Osteocyte (in vitro differentiated cells): ENCODE measurements at regions not wholly inside any gene's neighbourhood (a gene's known extent, or its start where the extent isn't known, plus 50 kb on each side); places are given as distances from the start of the nearest gene placed in this dataset.

Source experiments
- DNase-seq: peaks from one replicate; pipeline ENCODE4 v3.0.0; 2021; ENCODE audit warnings: mixed read lengths; ENCODE audit not compliant: unreplicated experiment; ENCODE audit errors: extremely low spot score
- H3K27ac Mint-ChIP-seq: one replicate; pipeline ENCODE4 v1.8.0; 2021; ENCODE audit warnings: mild to moderate bottlenecking, mixed read lengths; ENCODE audit not compliant: unreplicated experiment
- H3K27me3 Mint-ChIP-seq: one replicate; pipeline ENCODE4 v1.8.0; 2021; ENCODE audit warnings: mixed read lengths; ENCODE audit not compliant: unreplicated experiment
- H3K36me3 Mint-ChIP-seq: one replicate; pipeline ENCODE4 v1.8.0; 2021; ENCODE audit warnings: mixed read lengths; ENCODE audit not compliant: unreplicated experiment
- H3K4me1 Mint-ChIP-seq: one replicate; pipeline ENCODE4 v1.8.0; 2021; ENCODE audit warnings: mixed read lengths; ENCODE audit not compliant: unreplicated experiment
- H3K4me3 Mint-ChIP-seq: one replicate; pipeline ENCODE4 v1.8.0; 2021; ENCODE audit warnings: mild to moderate bottlenecking, moderate library complexity, mixed read lengths; ENCODE audit not compliant: unreplicated experiment
- H3K9me3 Mint-ChIP-seq: one replicate; pipeline ENCODE4 v1.8.0; 2021; ENCODE audit warnings: mixed read lengths; ENCODE audit not compliant: unreplicated experiment
- CTCF ChIP-seq: fragments of 200-600 bp; sonication (generic); IDR thresholded peaks from 2 replicates; pipeline ENCODE4 v1.5.0; 2021; ENCODE audit warnings: antibody characterized with exemption, mild to moderate bottlenecking, moderate library complexity

GRCh38 chr3:95084738-95085137, 1021.9 kb downstream of the NSUN3 start:
- Mint-ChIP-seq H3K36me3 (no peaks in the 10 kb centered on the region), H3K4me1 (no peaks in the 10 kb centered on the region), H3K27ac (no peak overlapping the region), H3K27me3 (peaks cover 8% of the 10 kb centered on the region), H3K4me3 (no peak overlapping the region), H3K9me3 (no peaks in the 10 kb centered on the region)
- no peak for TF ChIP-seq CTCF
- DNase-seq = no peak

GRCh38 chr3:95088464-95088863, 1025.6 kb downstream of the NSUN3 start:
- Mint-ChIP-seq H3K4me1 (no peaks in the 10 kb centered on the region), H3K27me3 (peaks cover 8% of the 10 kb centered on the region), H3K4me3 (no peak overlapping the region), H3K27ac (no peak overlapping the region), H3K36me3 (no peaks in the 10 kb centered on the region), H3K9me3 (peaks cover 5% of the 10 kb centered on the region)
- DNase-seq = no peak
- no peak for TF ChIP-seq CTCF

GRCh38 chr3:95097493-95097892, 1034.6 kb downstream of the NSUN3 start:
- no peaks in the 10 kb centered on the region for H3K36me3 Mint-ChIP-seq
- no peak overlapping the region for H3K4me3 Mint-ChIP-seq
- no peak for DNase-seq
- peaks cover 5% of the 10 kb centered on the region for H3K9me3 Mint-ChIP-seq
- H3K4me1 Mint-ChIP-seq = peaks cover 3% of the 10 kb centered on the region
- no peaks in the 10 kb centered on the region for H3K27me3 Mint-ChIP-seq
- H3K27ac Mint-ChIP-seq = no peak overlapping the region
- TF ChIP-seq CTCF = no peak

GRCh38 chr3:95120921-95121320, 1058.1 kb downstream of the NSUN3 start:
- peaks cover 9% of the 10 kb centered on the region for H3K9me3 Mint-ChIP-seq
- no peak overlapping the region for H3K4me3 Mint-ChIP-seq
- peaks cover 2% of the 10 kb centered on the region for H3K27me3 Mint-ChIP-seq
- TF ChIP-seq CTCF = no peak
- no peak overlapping the region for H3K27ac Mint-ChIP-seq
- DNase-seq = no peak
- peaks cover 7% of the 10 kb centered on the region for H3K4me1 Mint-ChIP-seq
- H3K36me3 Mint-ChIP-seq = no peaks in the 10 kb centered on the region

- Mint-ChIP-seq H3K27me3 (peaks cover 2% of the 10 kb centered on the region), H3K4me1 (peaks cover 7% of the 10 kb centered on the region), H3K9me3 (peaks cover 9% of the 10 kb centered on the region), H3K36me3 (no peaks in the 10 kb centered on the region), H3K4me3 (no peak overlapping the region), H3K27ac (no peak overlapping the region)
- no peak for DNase-seq
- TF ChIP-seq CTCF = no peak
Measured at GRCh38 chr3:95123104-95123503, 1060.2 kb downstream of the NSUN3 start.
